PFSK-1 (cell line): ENCODE measurements at regions not wholly inside any gene's neighbourhood (a gene's known extent, or its start where the extent isn't known, plus 50 kb on each side); places are given as distances from the start of the nearest gene placed in this dataset.

Source experiments
- POLR2AphosphoS5 ChIP-seq: IDR thresholded peaks from 2 replicates; pipeline ENCODE4 v1.6.1; 2012; ENCODE audit warnings: low read depth, mild to moderate bottlenecking, control low read depth, low read length, moderate library complexity
- SIN3A ChIP-seq: IDR thresholded peaks from 2 replicates; pipeline ENCODE4 v1.6.1; 2012; ENCODE audit warnings: mild to moderate bottlenecking, low read length, moderate library complexity, borderline replicate concordance; ENCODE audit not compliant: insufficient read depth
- TF ChIP-seq, protein P1 (sequence below), 2 experiments: IDR thresholded peaks; 2 replicates each; pipeline versions ENCODE4 v1.6.1 to v1.8.0; 2011 to 2012; ENCODE audit warnings: low read depth in 2 of 2, low read length in 2 of 2, control low read depth in 1 of 2, inconsistent platforms in 1 of 2, mild to moderate bottlenecking in 1 of 2, moderate library complexity in 1 of 2; ENCODE audit not compliant: insufficient read depth in 1 of 2

DNA sequence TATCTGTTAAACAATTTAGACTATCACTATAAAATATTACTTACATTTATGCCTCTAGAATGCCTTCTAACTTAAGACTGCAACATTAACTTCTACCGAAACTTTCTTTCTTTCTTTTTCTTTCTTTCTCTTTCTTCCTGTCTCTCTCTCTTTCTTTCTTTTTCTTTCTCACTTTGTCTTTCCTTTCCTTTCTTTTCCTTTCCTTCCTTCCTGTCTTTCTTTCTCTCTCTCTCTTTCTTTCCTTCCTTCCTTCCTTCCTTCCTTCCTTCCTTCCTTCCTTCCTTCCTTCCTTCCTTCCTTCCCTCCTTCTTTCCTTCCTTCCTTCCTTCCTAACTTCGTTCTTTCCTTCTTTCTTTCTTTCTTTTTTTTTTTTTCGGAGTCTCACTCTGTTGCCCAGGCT, 1071.9 kb upstream of the ATXN8OS start:
- no peak for TF ChIP-seq POLR2AphosphoS5
- TF ChIP-seq, protein P1, sequence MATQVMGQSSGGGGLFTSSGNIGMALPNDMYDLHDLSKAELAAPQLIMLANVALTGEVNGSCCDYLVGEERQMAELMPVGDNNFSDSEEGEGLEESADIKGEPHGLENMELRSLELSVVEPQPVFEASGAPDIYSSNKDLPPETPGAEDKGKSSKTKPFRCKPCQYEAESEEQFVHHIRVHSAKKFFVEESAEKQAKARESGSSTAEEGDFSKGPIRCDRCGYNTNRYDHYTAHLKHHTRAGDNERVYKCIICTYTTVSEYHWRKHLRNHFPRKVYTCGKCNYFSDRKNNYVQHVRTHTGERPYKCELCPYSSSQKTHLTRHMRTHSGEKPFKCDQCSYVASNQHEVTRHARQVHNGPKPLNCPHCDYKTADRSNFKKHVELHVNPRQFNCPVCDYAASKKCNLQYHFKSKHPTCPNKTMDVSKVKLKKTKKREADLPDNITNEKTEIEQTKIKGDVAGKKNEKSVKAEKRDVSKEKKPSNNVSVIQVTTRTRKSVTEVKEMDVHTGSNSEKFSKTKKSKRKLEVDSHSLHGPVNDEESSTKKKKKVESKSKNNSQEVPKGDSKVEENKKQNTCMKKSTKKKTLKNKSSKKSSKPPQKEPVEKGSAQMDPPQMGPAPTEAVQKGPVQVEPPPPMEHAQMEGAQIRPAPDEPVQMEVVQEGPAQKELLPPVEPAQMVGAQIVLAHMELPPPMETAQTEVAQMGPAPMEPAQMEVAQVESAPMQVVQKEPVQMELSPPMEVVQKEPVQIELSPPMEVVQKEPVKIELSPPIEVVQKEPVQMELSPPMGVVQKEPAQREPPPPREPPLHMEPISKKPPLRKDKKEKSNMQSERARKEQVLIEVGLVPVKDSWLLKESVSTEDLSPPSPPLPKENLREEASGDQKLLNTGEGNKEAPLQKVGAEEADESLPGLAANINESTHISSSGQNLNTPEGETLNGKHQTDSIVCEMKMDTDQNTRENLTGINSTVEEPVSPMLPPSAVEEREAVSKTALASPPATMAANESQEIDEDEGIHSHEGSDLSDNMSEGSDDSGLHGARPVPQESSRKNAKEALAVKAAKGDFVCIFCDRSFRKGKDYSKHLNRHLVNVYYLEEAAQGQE (IDR thresholded peaks at IDR 0.05; ENCODE audit: insufficient read depth in 1 of 2, low read depth in 2 of 2, low read length in 2 of 2), result no peak
- no peak for TF ChIP-seq SIN3A
